MCF 10A (cell line): ENCODE measurements at regions not wholly inside any gene's neighbourhood (a gene's known extent, or its start where the extent isn't known, plus 50 kb on each side); places are given as distances from the start of the nearest gene placed in this dataset.

Source experiments
- BruUV-seq: library from RNA; stranded (reverse); fragments of 400-500 nt; replicated peaks from 2 replicates; lab custom pipeline; 2021; lab: Mats Ljungman, UMichigan
- CTCF ChIA-PET: fragments of 300-600 bp; sonication (Branson Sonifier 250); formaldehyde crosslinking; extraction: SDS; loops from one replicate; lab custom pipeline; 2021; ENCODE audit warnings: antibody characterized with exemption, inconsistent platforms; lab: Yijun Ruan, JAX
- POLR2A ChIA-PET: fragments of 300-600, 350-650 bp; sonication (Branson Sonifier 250); formaldehyde crosslinking; extraction: SDS; loops from one replicate; lab custom pipeline; 2020; ENCODE audit warnings: antibody characterized with exemption, inconsistent platforms; lab: Yijun Ruan, JAX
- DNase-seq: peaks from one replicate; pipeline ENCODE4 v3.0.0-alpha.2; 2018; ENCODE audit not compliant: unreplicated experiment
- H3K27ac Mint-ChIP-seq: one replicate; pipeline ENCODE4 v1.8.0; 2022; ENCODE audit warnings: mild to moderate bottlenecking, low read depth, mixed read lengths; ENCODE audit not compliant: unreplicated experiment
- H3K27me3 Mint-ChIP-seq: one replicate; pipeline ENCODE4 v1.8.0; 2022; ENCODE audit warnings: mixed read lengths; ENCODE audit not compliant: insufficient read depth, unreplicated experiment
- H3K36me3 Mint-ChIP-seq: one replicate; pipeline ENCODE4 v1.8.0; 2022; ENCODE audit warnings: mild to moderate bottlenecking, moderate library complexity, mixed read lengths; ENCODE audit not compliant: insufficient read depth, unreplicated experiment
- H3K4me1 Mint-ChIP-seq: one replicate; pipeline ENCODE4 v1.8.0; 2022; ENCODE audit warnings: mixed read lengths; ENCODE audit not compliant: insufficient read depth, unreplicated experiment
- H3K4me3 Mint-ChIP-seq: one replicate; pipeline ENCODE4 v1.8.0; 2022; ENCODE audit warnings: mild to moderate bottlenecking, moderate library complexity, mixed read lengths; ENCODE audit not compliant: unreplicated experiment
- H3K9me3 Mint-ChIP-seq: one replicate; pipeline ENCODE4 v1.8.0; 2022; ENCODE audit warnings: mixed read lengths; ENCODE audit not compliant: unreplicated experiment
- CTCF ChIP-seq: fragments of 200-600 bp; IDR thresholded peaks from one replicate; pipeline ENCODE4 v1.8.0; 2022; ENCODE audit warnings: antibody characterized with exemption, mild to moderate bottlenecking; ENCODE audit not compliant: unreplicated experiment
- intact Hi-C: fragments of 100-400 bp; cut with micrococcal nuclease; formaldehyde crosslinking; loops from 2 replicates; pipeline ENCODE4 v1.14.1; 2022

GRCh38 chr2:185035906-185036305 is 437.6 kb downstream of the ZNF804A start:
- ChIA-PET CTCF (no interaction called here), POLR2A (no interaction called here)
- intact Hi-C loops, result no loop called here
- TF ChIP-seq CTCF, result no peak
- Mint-ChIP-seq H3K27ac (no peak overlapping the region), H3K4me1 (no peaks in the 10 kb centered on the region), H3K27me3 (no peaks in the 10 kb centered on the region), H3K9me3 (no peaks in the 10 kb centered on the region), H3K36me3 (no peaks in the 10 kb centered on the region), H3K4me3 (no peak overlapping the region)
- no peak for DNase-seq
- BruUV-seq, result no TSS peak

GRCh38 chr2:185044323-185044874 is 446.1 kb downstream of the ZNF804A start:
- H3K27me3 Mint-ChIP-seq, result no peaks in the 10 kb centered on the region

GRCh38 chr2:185050804-185051203 is 452.5 kb downstream of the ZNF804A start:
- POLR2A ChIA-PET, result no interaction called here
- intact Hi-C loops, result no loop called here
- Mint-ChIP-seq H3K36me3 (no peaks in the 10 kb centered on the region), H3K27ac (no peak overlapping the region), H3K4me1 (no peaks in the 10 kb centered on the region), H3K27me3 (no peaks in the 10 kb centered on the region), H3K4me3 (no peak overlapping the region), H3K9me3 (no peaks in the 10 kb centered on the region)
- no peak for TF ChIP-seq CTCF
- BruUV-seq, result no TSS peak
- CTCF ChIA-PET, result no interaction called here
- DNase-seq, result no peak

More at GRCh38 chr2:185044323-185044874, 446.1 kb downstream of the ZNF804A start:
- H3K9me3 Mint-ChIP-seq, result peaks cover 18% of the 10 kb centered on the region
- BruUV-seq, result no TSS peak
- intact Hi-C loops, result no loop called here
- H3K4me1 Mint-ChIP-seq, result no peaks in the 10 kb centered on the region
- no peak overlapping the region for H3K27ac Mint-ChIP-seq
- H3K36me3 Mint-ChIP-seq, result no peaks in the 10 kb centered on the region
- TF ChIP-seq CTCF, result no peak
- no peak for DNase-seq
- CTCF ChIA-PET, result no interaction called here
- no peak overlapping the region for H3K4me3 Mint-ChIP-seq
- POLR2A ChIA-PET, result no interaction called here

- BruUV-seq, result no TSS peak
Measured at GRCh38 chr2:185063761-185064160, 465.4 kb downstream of the ZNF804A start.

More at GRCh38 chr2:185063761-185064160, 465.4 kb downstream of the ZNF804A start:
- peaks cover 6% of the 10 kb centered on the region for H3K4me1 Mint-ChIP-seq
- ChIA-PET POLR2A (no interaction called here), CTCF (no interaction called here)
- no peak overlapping the region for H3K4me3 Mint-ChIP-seq
- H3K9me3 Mint-ChIP-seq, result no peaks in the 10 kb centered on the region
- H3K36me3 Mint-ChIP-seq, result no peaks in the 10 kb centered on the region
- TF ChIP-seq CTCF, result no peak
- H3K27me3 Mint-ChIP-seq, result no peaks in the 10 kb centered on the region
- no peak for DNase-seq
- no peak overlapping the region for H3K27ac Mint-ChIP-seq
- intact Hi-C loops, result no loop called here
